ENCODE measurements at regions not wholly inside any gene's neighbourhood (a gene's known extent, or its start where the extent isn't known, plus 50 kb on each side); places are given as distances from the start of the nearest gene placed in this dataset.
"Not testable (repeated sequence)": the region's sequence is repeated elsewhere in the genome, so short reads cannot be mapped to it uniquely, and the experiment has no call there.

GRCh38 chr12:60714141-60714900 is 1118.5 kb downstream of the SLC16A7 start:
- DNase-seq (ENCODE audit: low read depth): no peak

GRCh38 chr12:60724475-60724874 is 1128.6 kb downstream of the SLC16A7 start:
- no peak for DNase-seq (ENCODE audit: low read depth)

GRCh38 chr12:60724984-60725383 is 1129.2 kb downstream of the SLC16A7 start:
- DNase-seq (ENCODE audit: low read depth): no peak

- DNase-seq (ENCODE audit: low read depth): no peak
These were observed 1156.8 kb downstream of the SLC16A7 start for GRCh38 chr12:60752589-60752988.

- no peak for DNase-seq (ENCODE audit: low read depth)
These were observed 1162.4 kb downstream of the SLC16A7 start for GRCh38 chr12:60758224-60758623.

GRCh38 chr12:60760965-60761364 is 1165.1 kb downstream of the SLC16A7 start:
- no peak for DNase-seq (ENCODE audit: low read depth)

- not testable (repeated sequence) for DNase-seq (ENCODE audit: low read depth)
These were observed 1205.3 kb downstream of the SLC16A7 start for GRCh38 chr12:60801166-60801565.

GRCh38 chr12:60803147-60803546 is 1207.3 kb downstream of the SLC16A7 start:
- peak; percentile 25 for DNase-seq (ENCODE audit: low read depth)

GRCh38 chr12:60805364-60805763 is 1209.5 kb downstream of the SLC16A7 start:
- no peak for DNase-seq (ENCODE audit: low read depth)

- DNase-seq (ENCODE audit: low read depth): no peak
These were observed 1224.0 kb downstream of the SLC16A7 start for GRCh38 chr12:60819794-60820193.

GRCh38 chr12:60822580-60822979 is 1226.8 kb downstream of the SLC16A7 start:
- DNase-seq (ENCODE audit: low read depth): no peak

- no peak for DNase-seq (ENCODE audit: low read depth)
These were observed 1234.6 kb downstream of the SLC16A7 start for GRCh38 chr12:60830381-60830780.

GRCh38 chr12:60832290-60832689 is 1236.5 kb downstream of the SLC16A7 start:
- DNase-seq (ENCODE audit: low read depth): no peak

GRCh38 chr12:60834372-60834771 is 1238.5 kb downstream of the SLC16A7 start:
- no peak for DNase-seq (ENCODE audit: low read depth)

- DNase-seq (ENCODE audit: low read depth): no peak
These were observed 1239.0 kb downstream of the SLC16A7 start for GRCh38 chr12:60834806-60835205.

- DNase-seq (ENCODE audit: low read depth): no peak
These were observed 1240.8 kb downstream of the SLC16A7 start for GRCh38 chr12:60836651-60837050.

GRCh38 chr12:60842181-60842580 is 1246.4 kb downstream of the SLC16A7 start:
- peak; percentile 7 for DNase-seq (ENCODE audit: low read depth)

- no peak for DNase-seq (ENCODE audit: low read depth)
These were observed 1248.3 kb downstream of the SLC16A7 start for GRCh38 chr12:60844101-60844500.

- no peak for DNase-seq (ENCODE audit: low read depth)
These were observed 1249.0 kb downstream of the SLC16A7 start for GRCh38 chr12:60844875-60845274.

- no peak for DNase-seq (ENCODE audit: low read depth)
These were observed 1249.9 kb downstream of the SLC16A7 start for GRCh38 chr12:60845696-60846095.

GRCh38 chr12:60847281-60847680 is 1251.5 kb downstream of the SLC16A7 start:
- DNase-seq (ENCODE audit: low read depth): no peak

GRCh38 chr12:60849723-60850122 is 1253.9 kb downstream of the SLC16A7 start:
- no peak for DNase-seq (ENCODE audit: low read depth)

GRCh38 chr12:60853407-60853806 is 1257.6 kb downstream of the SLC16A7 start:
- DNase-seq (ENCODE audit: low read depth): no peak

GRCh38 chr12:60863421-60863820 is 1267.6 kb downstream of the SLC16A7 start:
- DNase-seq (ENCODE audit: low read depth): no peak
